ENCODE measurements at regions not wholly inside any gene's neighbourhood (a gene's known extent, or its start where the extent isn't known, plus 50 kb on each side); places are given as distances from the start of the nearest gene placed in this dataset.

- no peak for DNase-seq
Measured at GRCh38 chr19:46911456-46911855, 50.7 kb downstream of the ARHGAP35 start.

- no peak for DNase-seq
Measured at GRCh38 chr19:46913198-46913851, 52.5 kb downstream of the ARHGAP35 start.

- no peak for DNase-seq
Measured at GRCh38 chr19:46913852-46914430, 53.1 kb downstream of the ARHGAP35 start.

- DNase-seq = no peak
Measured at GRCh38 chr19:46915386-46915785, 54.6 kb downstream of the ARHGAP35 start.

- no peak for DNase-seq
Measured at GRCh38 chr19:46917002-46917401, 56.2 kb downstream of the ARHGAP35 start.

GRCh38 chr19:46919324-46919723 lies 58.5 kb downstream of the ARHGAP35 start:
- no peak for DNase-seq

GRCh38 chr19:46920362-46920761 lies 59.6 kb downstream of the ARHGAP35 start:
- no peak for DNase-seq

- no peak for DNase-seq
Measured at GRCh38 chr19:46921071-46921470, 60.3 kb downstream of the ARHGAP35 start.

GRCh38 chr19:46922465-46922864 lies 61.7 kb downstream of the ARHGAP35 start:
- no peak for DNase-seq

- DNase-seq = no peak
Measured at GRCh38 chr19:46924874-46925547, 64.2 kb downstream of the ARHGAP35 start.

- DNase-seq = no peak
Measured at GRCh38 chr19:46925548-46925950, 64.8 kb downstream of the ARHGAP35 start.

GRCh38 chr19:46926170-46927071 lies 65.6 kb downstream of the ARHGAP35 start:
- DNase-seq = no peak

- no peak for DNase-seq
Measured at GRCh38 chr19:46927106-46927505, 66.3 kb downstream of the ARHGAP35 start.

- no peak for DNase-seq
Measured at GRCh38 chr19:46927893-46928292, 67.1 kb downstream of the ARHGAP35 start.

- no peak for DNase-seq
Measured at GRCh38 chr19:46928951-46929350, 68.2 kb downstream of the ARHGAP35 start.

- no peak for DNase-seq
Measured at GRCh38 chr19:46931202-46931601, 70.4 kb downstream of the ARHGAP35 start.

GRCh38 chr19:46932346-46932745 lies 71.5 kb downstream of the ARHGAP35 start:
- DNase-seq = no peak

- no peak for DNase-seq
Measured at GRCh38 chr19:46935066-46935663, 74.4 kb downstream of the ARHGAP35 start.

- DNase-seq = no peak
Measured at GRCh38 chr19:46943150-46943946, 76.3 kb upstream of the NPAS1 start.

- DNase-seq = no peak
Measured at GRCh38 chr19:46944123-46944748, 75.4 kb upstream of the NPAS1 start.

- no peak for DNase-seq
Measured at GRCh38 chr19:46944918-46945628, 74.6 kb upstream of the NPAS1 start.

Measured in SHP77 (cell line).